ENCODE measurements at regions not wholly inside any gene's neighbourhood (a gene's known extent, or its start where the extent isn't known, plus 50 kb on each side); places are given as distances from the start of the nearest gene placed in this dataset.

- DNase-seq (ENCODE audit: low read depth) = no peak
- H3K4me3 ChIP-seq (ENCODE audit: control insufficient read depth, low read depth, low read length) = no peak overlapping the region
- TF ChIP-seq, protein P1, sequence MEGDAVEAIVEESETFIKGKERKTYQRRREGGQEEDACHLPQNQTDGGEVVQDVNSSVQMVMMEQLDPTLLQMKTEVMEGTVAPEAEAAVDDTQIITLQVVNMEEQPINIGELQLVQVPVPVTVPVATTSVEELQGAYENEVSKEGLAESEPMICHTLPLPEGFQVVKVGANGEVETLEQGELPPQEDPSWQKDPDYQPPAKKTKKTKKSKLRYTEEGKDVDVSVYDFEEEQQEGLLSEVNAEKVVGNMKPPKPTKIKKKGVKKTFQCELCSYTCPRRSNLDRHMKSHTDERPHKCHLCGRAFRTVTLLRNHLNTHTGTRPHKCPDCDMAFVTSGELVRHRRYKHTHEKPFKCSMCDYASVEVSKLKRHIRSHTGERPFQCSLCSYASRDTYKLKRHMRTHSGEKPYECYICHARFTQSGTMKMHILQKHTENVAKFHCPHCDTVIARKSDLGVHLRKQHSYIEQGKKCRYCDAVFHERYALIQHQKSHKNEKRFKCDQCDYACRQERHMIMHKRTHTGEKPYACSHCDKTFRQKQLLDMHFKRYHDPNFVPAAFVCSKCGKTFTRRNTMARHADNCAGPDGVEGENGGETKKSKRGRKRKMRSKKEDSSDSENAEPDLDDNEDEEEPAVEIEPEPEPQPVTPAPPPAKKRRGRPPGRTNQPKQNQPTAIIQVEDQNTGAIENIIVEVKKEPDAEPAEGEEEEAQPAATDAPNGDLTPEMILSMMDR (IDR thresholded peaks at IDR 0.05; ENCODE audit: control insufficient read depth, insufficient read depth, low read depth, low read length, missing control alignments) = no peak
Measured at GRCh38 chr15:95715116-95715903, 615.2 kb upstream of the NR2F2 start.

GRCh38 chr15:95715906-95716656, 614.4 kb upstream of the NR2F2 start:
- TF ChIP-seq, protein P1 (IDR thresholded peaks at IDR 0.05; ENCODE audit: control insufficient read depth, insufficient read depth, low read depth, low read length, missing control alignments) = no peak
- H3K4me3 ChIP-seq (ENCODE audit: control insufficient read depth, low read depth, low read length) = no peak overlapping the region
- DNase-seq (ENCODE audit: low read depth) = no peak

DNA sequence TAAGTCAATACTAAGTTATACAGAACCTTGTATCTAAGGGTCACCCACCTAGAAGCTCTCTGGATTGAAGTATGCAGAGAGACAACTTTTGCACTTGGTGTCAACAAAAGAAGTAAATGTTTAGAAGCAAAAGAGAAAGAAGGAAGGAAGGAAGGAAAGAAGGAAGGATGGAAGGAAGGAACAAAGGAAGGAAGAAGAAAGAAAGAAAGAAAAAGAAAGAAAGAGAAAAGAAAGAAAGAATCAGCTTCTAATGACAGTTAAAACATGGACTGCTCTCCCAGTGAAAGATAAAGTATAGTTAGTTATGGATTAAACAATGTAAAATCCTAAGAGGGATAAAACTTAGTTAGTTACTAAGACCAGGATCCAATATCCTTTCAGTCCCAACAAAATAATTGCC, 613.8 kb upstream of the NR2F2 start:
- TF ChIP-seq, protein P1 (IDR thresholded peaks at IDR 0.05; ENCODE audit: control insufficient read depth, insufficient read depth, low read depth, low read length, missing control alignments) = no peak
- DNase-seq (ENCODE audit: low read depth) = no peak
- H3K4me3 ChIP-seq (ENCODE audit: control insufficient read depth, low read depth, low read length) = no peak overlapping the region

GRCh38 chr15:95718441-95718840, 612.1 kb upstream of the NR2F2 start:
- H3K4me3 ChIP-seq (ENCODE audit: control insufficient read depth, low read depth, low read length) = no peak overlapping the region
- DNase-seq (ENCODE audit: low read depth) = no peak
- TF ChIP-seq, protein P1 (IDR thresholded peaks at IDR 0.05; ENCODE audit: control insufficient read depth, insufficient read depth, low read depth, low read length, missing control alignments) = no peak

DNA sequence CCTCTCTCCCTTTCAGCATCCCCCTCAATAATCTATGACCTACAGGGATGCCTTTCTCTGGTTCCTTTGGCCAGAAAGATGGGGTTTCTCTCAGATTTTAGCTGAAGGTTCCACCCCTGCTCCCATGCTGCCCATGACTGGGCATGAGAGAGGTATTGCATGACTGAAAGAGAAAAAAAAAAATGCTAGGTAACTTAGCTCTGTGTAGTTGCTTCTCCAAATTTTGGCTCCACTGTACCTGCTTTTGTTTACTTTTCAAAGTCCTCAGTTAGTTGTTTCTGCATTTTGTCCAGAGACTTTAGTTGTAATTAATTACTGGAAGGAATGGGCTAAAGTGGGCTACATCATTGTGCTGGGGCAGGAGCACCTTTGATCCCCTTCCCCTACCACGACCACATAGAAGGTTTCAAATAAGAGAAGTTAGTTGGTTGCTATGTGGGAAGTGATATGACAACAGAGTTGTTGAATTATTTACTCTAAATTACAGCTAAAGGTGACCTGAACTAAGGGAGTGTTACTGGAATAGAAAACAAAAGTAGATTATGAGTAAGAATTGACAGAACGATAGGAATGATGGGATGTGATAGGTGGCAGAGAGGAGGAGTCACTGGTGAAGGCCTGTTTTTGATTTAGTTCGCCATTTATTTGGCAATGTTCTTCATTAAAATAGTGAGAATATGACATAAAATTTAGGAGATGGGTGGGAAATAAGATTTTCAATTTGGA, 605.4 kb upstream of the NR2F2 start:
- H3K4me3 ChIP-seq (ENCODE audit: control insufficient read depth, low read depth, low read length) = no peak overlapping the region
- TF ChIP-seq, protein P1 (IDR thresholded peaks at IDR 0.05; ENCODE audit: control insufficient read depth, insufficient read depth, low read depth, low read length, missing control alignments) = no peak
- no peak for DNase-seq (ENCODE audit: low read depth)

GRCh38 chr15:95726891-95727290, 603.6 kb upstream of the NR2F2 start:
- no peak overlapping the region for H3K4me3 ChIP-seq (ENCODE audit: control insufficient read depth, low read depth, low read length)
- DNase-seq (ENCODE audit: low read depth) = no peak
- TF ChIP-seq, protein P1 (IDR thresholded peaks at IDR 0.05; ENCODE audit: control insufficient read depth, insufficient read depth, low read depth, low read length, missing control alignments) = no peak

Data from AG09309 (cell line).